Adrenal gland (tissue), 5 donors: ENCODE measurements at regions not wholly inside any gene's neighbourhood (a gene's known extent, or its start where the extent isn't known, plus 50 kb on each side); places are given as distances from the start of the nearest gene placed in this dataset.

Experiments
- CTCF ChIP-seq, 6 experiments: fragments of 450-650 bp in 4 of 6; fragments of 200-600 bp in 2 of 6; sonication (generic) in 1 of 6; IDR thresholded peaks; 1 replicate in 5 of 6; 2 replicates in 1 of 6; pipeline versions ENCODE4 v1.5.1 to v1.8.0; 2016 to 2021; ENCODE audit warnings: antibody characterized with exemption in 6 of 6, mild to moderate bottlenecking in 2 of 6, moderate library complexity in 1 of 6
- POLR2A ChIP-seq, 2 donors: fragments of 450-650 bp; IDR thresholded peaks; one replicate each; pipeline ENCODE4 v1.6.1; 2017; ENCODE audit warnings: antibody characterized with exemption in 2 of 2, mild to moderate bottlenecking in 2 of 2, moderate library complexity in 1 of 2
- donor health status: DM: no; HTN: no; CAD: no.

GRCh38 chr20:6831461-6831860, 64.0 kb downstream of the BMP2 start:
- TF ChIP-seq CTCF (IDR thresholded peaks at IDR 0.05), result no peak
- no peak for TF ChIP-seq POLR2A (IDR thresholded peaks at IDR 0.05)
